T-helper 1 cell treated with Interleukin-12 subunit alpha and Interleukin-12 subunit beta and Interleukin-4 antibody, amounts not matched to agents 30 μg/mL and 1 μg/mL, for 36 hours (primary cell): ENCODE measurements at regions not wholly inside any gene's neighbourhood (a gene's known extent, or its start where the extent isn't known, plus 50 kb on each side); places are given as distances from the start of the nearest gene placed in this dataset.
"Not testable (repeated sequence)": the region's sequence is repeated elsewhere in the genome, so short reads cannot be mapped to it uniquely, and the experiment has no call there.

ENCODE experiments used
- H3K27ac Mint-ChIP-seq: one replicate; pipeline ENCODE4 v1.8.0; 2021; ENCODE audit warnings: mild to moderate bottlenecking, mixed read lengths
- H3K27me3 Mint-ChIP-seq: one replicate; pipeline ENCODE4 v1.8.0; 2021; ENCODE audit warnings: low read depth, mixed read lengths
- H3K36me3 Mint-ChIP-seq: one replicate; pipeline ENCODE4 v1.8.0; 2021; ENCODE audit warnings: low read depth, mixed read lengths
- H3K4me1 Mint-ChIP-seq: one replicate; pipeline ENCODE4 v1.8.0; 2021; ENCODE audit warnings: low read depth, mixed read lengths
- H3K4me3 Mint-ChIP-seq: one replicate; pipeline ENCODE4 v1.8.0; 2021; ENCODE audit warnings: mild to moderate bottlenecking, moderate library complexity, mixed read lengths
- H3K9me3 Mint-ChIP-seq: one replicate; pipeline ENCODE4 v1.8.0; 2021; ENCODE audit warnings: mixed read lengths

DNA sequence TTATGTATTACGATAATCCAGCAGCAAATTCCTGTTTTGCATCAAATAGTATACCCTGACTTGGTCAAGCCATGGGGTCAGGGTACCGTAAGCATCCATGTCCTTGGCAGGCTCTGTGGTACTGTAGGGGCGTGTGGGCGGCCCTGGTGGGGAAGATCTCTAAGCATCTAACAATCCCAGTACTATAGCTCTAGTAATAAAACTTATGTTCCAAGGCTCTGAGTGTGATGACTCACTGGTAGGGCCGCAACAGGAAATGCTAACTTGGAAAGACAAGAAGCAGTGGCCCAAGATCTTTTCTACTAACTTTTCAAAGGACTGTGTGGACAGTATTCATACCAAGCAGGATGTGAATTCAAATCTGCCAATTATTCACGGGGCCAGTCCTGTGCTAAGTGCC is 63.8 kb downstream of the CLEC18A start:
- not testable (repeated sequence) for H3K27me3 Mint-ChIP-seq, H3K27ac Mint-ChIP-seq, H3K4me1 Mint-ChIP-seq, H3K36me3 Mint-ChIP-seq, H3K4me3 Mint-ChIP-seq, H3K9me3 Mint-ChIP-seq

GRCh38 chr16:70016751-70017150 is 65.6 kb downstream of the CLEC18A start:
- H3K4me3 Mint-ChIP-seq, H3K27ac Mint-ChIP-seq, H3K9me3 Mint-ChIP-seq, H3K4me1 Mint-ChIP-seq, H3K27me3 Mint-ChIP-seq: not testable (repeated sequence)
- peaks cover 13% of the 10 kb centered on the region for H3K36me3 Mint-ChIP-seq

DNA sequence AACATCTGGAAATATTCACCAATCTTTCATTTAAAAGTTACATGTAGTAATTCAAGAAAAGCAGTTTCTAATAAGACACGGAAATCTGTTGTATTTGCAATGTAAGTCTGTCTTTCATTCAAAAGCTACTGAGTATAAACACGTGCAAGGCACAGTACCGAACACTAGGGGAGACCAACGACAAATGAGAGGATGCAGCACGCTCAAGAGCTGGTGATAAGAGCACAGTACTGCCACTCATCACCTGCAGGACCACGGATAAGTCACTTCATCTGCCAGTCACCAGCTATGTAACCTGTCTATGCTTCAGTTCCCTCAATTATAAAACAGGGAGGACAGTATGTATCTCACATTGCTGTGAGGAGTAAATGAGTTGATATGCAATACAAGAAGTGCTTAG is 67.1 kb downstream of the CLEC18A start:
- H3K4me1 Mint-ChIP-seq: no peaks in the 10 kb centered on the region
- H3K9me3 Mint-ChIP-seq: no peaks in the 10 kb centered on the region
- H3K27me3 Mint-ChIP-seq: no peaks in the 10 kb centered on the region
- no peak overlapping the region for H3K4me3 Mint-ChIP-seq
- H3K27ac Mint-ChIP-seq: no peak overlapping the region
- peaks cover 14% of the 10 kb centered on the region for H3K36me3 Mint-ChIP-seq

DNA sequence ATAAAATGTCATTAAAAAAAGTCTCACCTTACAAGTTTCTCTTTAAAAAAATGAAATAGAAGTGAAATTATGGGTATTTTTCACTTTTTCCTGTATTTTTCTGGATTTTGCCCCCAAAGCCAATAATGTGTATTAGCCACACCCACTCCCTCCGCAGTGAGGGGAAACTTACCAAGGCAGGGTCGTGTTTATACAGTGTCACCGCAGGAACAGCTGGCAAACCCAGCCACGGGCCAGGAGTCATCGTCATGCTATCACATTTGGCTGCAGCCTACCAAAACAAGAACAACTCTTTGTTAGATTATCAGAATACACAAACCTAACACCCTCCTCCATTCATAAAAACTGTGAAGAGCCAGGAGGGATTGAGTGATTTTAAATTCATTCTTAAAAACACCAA is 72.1 kb downstream of the CLEC18A start:
- H3K4me1 Mint-ChIP-seq, H3K27ac Mint-ChIP-seq, H3K36me3 Mint-ChIP-seq, H3K4me3 Mint-ChIP-seq, H3K9me3 Mint-ChIP-seq, H3K27me3 Mint-ChIP-seq: not testable (repeated sequence)

DNA sequence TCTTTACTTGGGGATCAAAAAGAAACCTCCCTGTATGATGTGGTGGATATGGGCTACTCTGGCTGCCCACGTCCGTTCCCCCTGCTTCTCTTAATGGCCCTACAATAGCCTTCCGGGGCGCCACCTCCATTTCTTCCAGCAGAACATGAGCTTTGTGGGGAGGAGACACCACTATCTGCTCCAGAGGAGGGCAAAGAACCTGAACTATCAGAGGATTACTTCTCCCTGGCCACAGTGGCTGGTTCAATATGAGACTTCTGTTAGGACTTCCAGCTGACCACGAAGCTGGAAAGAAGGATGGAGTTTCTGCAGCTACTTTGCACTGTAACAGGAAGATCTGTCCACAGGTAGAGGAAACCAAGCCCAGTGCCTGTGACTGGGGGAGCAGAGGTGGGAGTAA is 72.8 kb downstream of the CLEC18A start:
- not testable (repeated sequence) for H3K4me1 Mint-ChIP-seq, H3K27me3 Mint-ChIP-seq, H3K9me3 Mint-ChIP-seq, H3K4me3 Mint-ChIP-seq, H3K27ac Mint-ChIP-seq
- peaks cover 12% of the 10 kb centered on the region for H3K36me3 Mint-ChIP-seq

DNA sequence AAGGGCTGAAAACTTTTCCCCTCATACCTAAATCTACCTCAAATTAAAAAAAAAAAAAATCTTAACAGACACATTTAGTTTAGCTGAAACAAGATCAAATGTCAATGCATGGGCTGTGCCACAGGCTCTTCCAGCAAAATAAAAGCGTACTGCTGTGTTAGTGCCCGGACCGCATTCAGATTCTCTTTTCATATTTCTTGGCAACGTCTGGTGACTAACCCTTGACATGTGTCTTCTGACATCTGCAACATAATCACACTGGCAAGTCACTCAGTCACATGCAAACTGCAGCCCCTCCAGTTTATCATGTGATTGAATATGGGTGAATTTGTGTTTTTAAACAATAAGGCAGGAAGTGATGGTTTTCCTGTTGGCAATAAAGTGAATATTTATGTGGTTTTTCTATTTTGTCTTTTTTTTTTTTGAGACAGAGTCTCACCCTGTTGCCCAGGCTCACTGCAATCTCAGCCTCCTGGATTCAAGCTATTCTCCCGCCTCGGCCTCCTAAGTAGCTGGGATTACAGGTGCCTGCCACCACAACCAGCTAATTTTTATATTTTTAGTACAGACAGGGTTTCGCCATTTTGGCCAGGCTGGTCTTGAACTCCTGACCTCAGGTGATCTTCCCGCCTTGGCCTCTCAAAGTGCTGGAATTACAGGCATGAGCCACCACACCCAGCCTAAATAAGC is 75.2 kb downstream of the CLEC18A start:
- peaks cover 14% of the 10 kb centered on the region for H3K36me3 Mint-ChIP-seq
- not testable (repeated sequence) for H3K9me3 Mint-ChIP-seq, H3K27me3 Mint-ChIP-seq, H3K4me3 Mint-ChIP-seq, H3K4me1 Mint-ChIP-seq
- peak overlapping the region; percentile 80 for H3K27ac Mint-ChIP-seq

DNA sequence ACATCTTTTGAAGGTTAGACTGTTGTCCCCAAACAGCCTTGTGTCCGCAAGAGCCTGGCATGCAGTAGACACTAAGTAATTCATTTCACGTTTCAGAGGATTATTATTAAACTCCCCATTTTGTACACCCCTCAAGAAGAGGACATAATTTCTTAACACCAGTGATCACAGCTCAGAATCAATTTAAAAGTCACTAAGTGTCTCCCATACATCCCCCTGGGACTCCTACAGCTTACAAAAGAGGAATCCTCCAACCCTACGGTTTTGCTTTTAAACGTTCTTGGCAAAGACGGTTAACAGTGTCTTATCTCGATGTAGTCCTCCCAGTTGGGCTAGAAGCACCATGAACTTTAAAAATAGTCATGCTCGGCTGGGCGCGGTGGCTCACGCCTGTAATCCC is 81.2 kb upstream of the PDPR start:
- not testable (repeated sequence) for H3K4me3 Mint-ChIP-seq, H3K9me3 Mint-ChIP-seq, H3K27ac Mint-ChIP-seq, H3K36me3 Mint-ChIP-seq, H3K4me1 Mint-ChIP-seq, H3K27me3 Mint-ChIP-seq

DNA sequence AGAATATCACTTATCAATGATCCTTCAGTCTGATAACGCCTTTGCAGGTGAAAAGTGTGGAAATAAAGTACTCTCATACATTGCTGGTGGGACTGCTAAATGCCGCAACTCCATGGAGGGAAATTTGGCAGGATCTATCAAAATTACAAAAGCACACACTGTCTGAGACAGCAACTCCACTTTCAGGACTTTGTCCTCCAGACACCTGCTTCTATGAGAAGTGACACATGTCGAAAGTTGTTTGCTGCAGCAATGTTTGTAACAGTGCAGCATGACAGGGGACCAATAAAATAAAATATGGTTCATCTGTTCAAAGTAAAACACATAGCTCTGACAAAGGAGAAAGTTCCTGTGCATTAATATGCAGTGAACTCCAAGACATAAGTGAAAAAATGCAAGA is 76.2 kb upstream of the PDPR start:
- not testable (repeated sequence) for H3K27me3 Mint-ChIP-seq, H3K27ac Mint-ChIP-seq, H3K36me3 Mint-ChIP-seq, H3K9me3 Mint-ChIP-seq, H3K4me3 Mint-ChIP-seq, H3K4me1 Mint-ChIP-seq

GRCh38 chr16:70040554-70040953 is 73.6 kb upstream of the PDPR start:
- H3K4me3 Mint-ChIP-seq, H3K27ac Mint-ChIP-seq, H3K27me3 Mint-ChIP-seq, H3K36me3 Mint-ChIP-seq, H3K4me1 Mint-ChIP-seq, H3K9me3 Mint-ChIP-seq: not testable (repeated sequence)

DNA sequence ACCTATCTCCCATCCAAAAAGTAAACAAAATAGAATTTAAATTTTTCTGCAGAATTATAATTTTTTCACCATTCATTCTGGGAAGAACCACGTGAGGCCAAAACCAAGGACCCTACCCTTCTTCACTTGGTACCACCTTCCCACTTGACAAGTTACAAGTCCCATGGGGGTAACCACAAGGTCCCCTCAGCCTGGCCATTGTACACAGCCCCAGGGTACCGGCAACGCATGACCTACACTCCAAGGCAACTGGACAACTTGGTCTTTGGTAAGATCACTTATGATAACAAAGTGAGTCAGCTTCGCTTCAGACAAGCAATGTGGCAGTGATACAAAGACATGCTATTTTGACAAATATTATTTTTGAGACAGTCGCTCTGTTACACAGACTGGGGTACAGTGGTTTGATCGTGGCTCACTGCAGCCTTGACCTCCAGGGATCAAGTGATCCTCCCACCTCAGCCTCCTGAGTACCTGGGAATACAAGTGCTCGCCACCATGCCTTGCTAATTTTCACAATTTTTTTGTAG is 70.5 kb upstream of the PDPR start:
- not testable (repeated sequence) for H3K27me3 Mint-ChIP-seq, H3K27ac Mint-ChIP-seq, H3K4me3 Mint-ChIP-seq, H3K4me1 Mint-ChIP-seq, H3K9me3 Mint-ChIP-seq, H3K36me3 Mint-ChIP-seq

GRCh38 chr16:70046560-70046959 is 67.6 kb upstream of the PDPR start:
- not testable (repeated sequence) for H3K4me1 Mint-ChIP-seq, H3K36me3 Mint-ChIP-seq, H3K27ac Mint-ChIP-seq, H3K4me3 Mint-ChIP-seq, H3K9me3 Mint-ChIP-seq, H3K27me3 Mint-ChIP-seq

DNA sequence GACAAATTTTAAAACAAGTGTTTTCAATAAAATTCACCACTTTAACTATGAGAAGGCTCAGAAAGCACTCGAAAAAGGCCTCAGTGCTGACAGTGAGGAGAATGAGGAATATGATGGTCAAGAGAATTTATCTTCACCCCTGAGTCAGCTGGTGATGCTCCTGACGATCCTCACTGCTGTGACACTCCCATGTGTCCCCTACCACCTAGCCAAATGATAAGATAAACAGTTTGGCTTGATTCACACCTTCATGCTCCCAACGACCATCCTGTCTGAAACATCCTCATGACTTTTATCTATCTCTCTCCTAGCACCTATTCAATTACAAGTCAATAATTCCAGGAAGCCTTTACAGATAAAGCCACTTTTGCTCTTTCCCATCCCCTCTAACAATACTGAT is 66.0 kb upstream of the PDPR start:
- H3K4me3 Mint-ChIP-seq, H3K27ac Mint-ChIP-seq, H3K27me3 Mint-ChIP-seq, H3K9me3 Mint-ChIP-seq, H3K4me1 Mint-ChIP-seq, H3K36me3 Mint-ChIP-seq: not testable (repeated sequence)

DNA sequence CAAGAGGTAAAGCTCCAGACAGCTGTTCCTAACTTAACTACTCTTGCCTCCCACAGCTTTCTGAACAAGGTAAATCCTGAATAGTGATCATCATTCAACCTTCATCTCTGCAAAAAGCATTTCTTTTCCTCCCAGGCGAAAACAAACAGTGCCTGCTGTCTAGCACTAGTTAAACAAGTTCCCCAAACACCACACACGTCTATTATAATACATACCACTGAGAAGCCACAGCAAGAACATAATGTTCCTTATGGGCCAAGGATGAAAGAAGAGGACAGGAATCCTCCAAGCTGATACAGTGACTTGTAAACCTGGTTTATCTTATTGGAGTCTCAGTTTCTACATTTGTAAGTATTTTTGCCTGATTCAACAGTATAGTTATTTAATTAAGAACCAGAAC is 56.1 kb upstream of the PDPR start:
- not testable (repeated sequence) for H3K36me3 Mint-ChIP-seq, H3K4me1 Mint-ChIP-seq, H3K9me3 Mint-ChIP-seq, H3K4me3 Mint-ChIP-seq, H3K27me3 Mint-ChIP-seq, H3K27ac Mint-ChIP-seq

- H3K36me3 Mint-ChIP-seq, H3K9me3 Mint-ChIP-seq, H3K4me3 Mint-ChIP-seq, H3K27ac Mint-ChIP-seq, H3K4me1 Mint-ChIP-seq, H3K27me3 Mint-ChIP-seq: not testable (repeated sequence)
Measured at GRCh38 chr16:70059429-70059828, 54.7 kb upstream of the PDPR start.

- H3K4me1 Mint-ChIP-seq, H3K27ac Mint-ChIP-seq: not testable (repeated sequence)
Measured at GRCh38 chr16:70060521-70061027, 53.6 kb upstream of the PDPR start.

GRCh38 chr16:70061671-70062218 is 52.4 kb upstream of the PDPR start:
- not testable (repeated sequence) for H3K4me3 Mint-ChIP-seq, H3K27me3 Mint-ChIP-seq, H3K4me1 Mint-ChIP-seq, H3K9me3 Mint-ChIP-seq, H3K27ac Mint-ChIP-seq, H3K36me3 Mint-ChIP-seq

More at GRCh38 chr16:70060521-70061027, 53.6 kb upstream of the PDPR start:
- not testable (repeated sequence) for H3K27me3 Mint-ChIP-seq, H3K4me3 Mint-ChIP-seq, H3K9me3 Mint-ChIP-seq, H3K36me3 Mint-ChIP-seq
